ENCODE measurements at regions not wholly inside any gene's neighbourhood (a gene's known extent, or its start where the extent isn't known, plus 50 kb on each side); places are given as distances from the start of the nearest gene placed in this dataset.

GRCh38 chr6:12233693-12234571 lies 56.2 kb upstream of the EDN1 start:
- no peak overlapping the region for H3K4me3 ChIP-seq (ENCODE audit: insufficient read depth, low read depth, low read length, poor library complexity, severe bottlenecking)
- no peak overlapping the region for H3K27ac ChIP-seq (ENCODE audit: insufficient read depth, low read length, poor library complexity, severe bottlenecking)

GRCh38 chr6:12235341-12235740 lies 54.8 kb upstream of the EDN1 start:
- no peak for DNase-seq
- Histone ChIP-seq H3K9me3 (ENCODE audit: control insufficient read depth, low read length) (no peaks in the 10 kb centered on the region), H3K4me1 (ENCODE audit: control insufficient read depth, insufficient read depth, low read length, poor library complexity, severe bottlenecking) (peaks cover 7% of the 10 kb centered on the region), H3K27ac (ENCODE audit: insufficient read depth, low read length, poor library complexity, severe bottlenecking) (no peak overlapping the region), H3K27me3 (replicated peaks; ENCODE audit: control insufficient read depth, insufficient read depth, low read length, poor library complexity, severe bottlenecking) (no peaks in the 10 kb centered on the region), H3K4me3 (ENCODE audit: insufficient read depth, low read depth, low read length, poor library complexity, severe bottlenecking) (no peak overlapping the region), H3K36me3 (ENCODE audit: control insufficient read depth, insufficient read depth, low read length) (no peaks in the 10 kb centered on the region)

More at GRCh38 chr6:12233693-12234571, 56.2 kb upstream of the EDN1 start:
- no peaks in the 10 kb centered on the region for H3K36me3 ChIP-seq (ENCODE audit: control insufficient read depth, insufficient read depth, low read length)
- H3K27me3 ChIP-seq (replicated peaks; ENCODE audit: control insufficient read depth, insufficient read depth, low read length, poor library complexity, severe bottlenecking) = no peaks in the 10 kb centered on the region
- no peak for DNase-seq
- peaks cover 7% of the 10 kb centered on the region for H3K4me1 ChIP-seq (ENCODE audit: control insufficient read depth, insufficient read depth, low read length, poor library complexity, severe bottlenecking)
- no peaks in the 10 kb centered on the region for H3K9me3 ChIP-seq (ENCODE audit: control insufficient read depth, low read length)

- no peaks in the 10 kb centered on the region for H3K27me3 ChIP-seq (replicated peaks; ENCODE audit: control insufficient read depth, insufficient read depth, low read length, poor library complexity, severe bottlenecking)
- no peak overlapping the region for H3K4me3 ChIP-seq (ENCODE audit: insufficient read depth, low read depth, low read length, poor library complexity, severe bottlenecking)
- no peaks in the 10 kb centered on the region for H3K9me3 ChIP-seq (ENCODE audit: control insufficient read depth, low read length)
- no peaks in the 10 kb centered on the region for H3K36me3 ChIP-seq (ENCODE audit: control insufficient read depth, insufficient read depth, low read length)
- H3K4me1 ChIP-seq (ENCODE audit: control insufficient read depth, insufficient read depth, low read length, poor library complexity, severe bottlenecking) = peaks cover under 1% of the 10 kb centered on the region
- no peak overlapping the region for H3K27ac ChIP-seq (ENCODE audit: insufficient read depth, low read length, poor library complexity, severe bottlenecking)
- DNase-seq = no peak
These were observed 51.9 kb upstream of the EDN1 start for GRCh38 chr6:12238219-12238618.

Measured in effector memory CD4-positive, alpha-beta T cell (primary cell).